ENCODE measurements at regions not wholly inside any gene's neighbourhood (a gene's known extent, or its start where the extent isn't known, plus 50 kb on each side); places are given as distances from the start of the nearest gene placed in this dataset.

- DNase-seq: no peak
Observed at GRCh38 chr14:53501361-53502211, 348.5 kb upstream of the DDHD1 start.

GRCh38 chr14:53500191-53500590 lies 347.1 kb upstream of the DDHD1 start:
- no peak for DNase-seq

GRCh38 chr14:53496668-53497067 lies 343.5 kb upstream of the DDHD1 start:
- DNase-seq: no peak

GRCh38 chr14:53495846-53496343 lies 342.8 kb upstream of the DDHD1 start:
- no peak for DNase-seq

- DNase-seq: no peak
Observed at GRCh38 chr14:53494587-53494986, 341.5 kb upstream of the DDHD1 start.

- no peak for DNase-seq
Observed at GRCh38 chr14:53493860-53494259, 340.7 kb upstream of the DDHD1 start.

GRCh38 chr14:53493320-53493719 lies 340.2 kb upstream of the DDHD1 start:
- DNase-seq: no peak

GRCh38 chr14:53491884-53492277 lies 338.8 kb upstream of the DDHD1 start:
- DNase-seq: no peak

- DNase-seq: no peak
Observed at GRCh38 chr14:53491256-53491883, 338.2 kb upstream of the DDHD1 start.

GRCh38 chr14:53478174-53478573 lies 325.1 kb upstream of the DDHD1 start:
- no peak for DNase-seq

- no peak for DNase-seq
Observed at GRCh38 chr14:53473480-53473879, 320.4 kb upstream of the DDHD1 start.

GRCh38 chr14:53472306-53472705 lies 319.2 kb upstream of the DDHD1 start:
- no peak for DNase-seq

- DNase-seq: no peak
Observed at GRCh38 chr14:53470351-53471043, 317.4 kb upstream of the DDHD1 start.

- no peak for DNase-seq
Observed at GRCh38 chr14:53468876-53469275, 315.8 kb upstream of the DDHD1 start.

- no peak for DNase-seq
Observed at GRCh38 chr14:53464376-53464775, 311.3 kb upstream of the DDHD1 start.

GRCh38 chr14:53462931-53463778 lies 310.0 kb upstream of the DDHD1 start:
- DNase-seq: no peak

- peak; percentile 3 for DNase-seq
Observed at GRCh38 chr14:53461858-53462257, 308.7 kb upstream of the DDHD1 start.

- DNase-seq: no peak
Observed at GRCh38 chr14:53460544-53460943, 307.4 kb upstream of the DDHD1 start.

GRCh38 chr14:53458368-53458814 lies 305.3 kb upstream of the DDHD1 start:
- peak; percentile 2 for DNase-seq

- DNase-seq: no peak
Observed at GRCh38 chr14:53456931-53457330, 303.8 kb upstream of the DDHD1 start.

GRCh38 chr14:53452005-53452673 lies 299.0 kb upstream of the DDHD1 start:
- no peak for DNase-seq

GRCh38 chr14:53450871-53451270 lies 297.7 kb upstream of the DDHD1 start:
- DNase-seq: no peak

Data from retina (tissue), 1 donor.